Activated CD4-positive, alpha-beta memory T cell treated with anti-CD3 and anti-CD28 coated beads for 36 hours (primary cell): ENCODE measurements at regions not wholly inside any gene's neighbourhood (a gene's known extent, or its start where the extent isn't known, plus 50 kb on each side); places are given as distances from the start of the nearest gene placed in this dataset.
"Not testable (repeated sequence)": the region's sequence is repeated elsewhere in the genome, so short reads cannot be mapped to it uniquely, and the experiment has no call there.

ENCODE experiments used
- CTCF ChIA-PET: fragments of 350-600 bp; sonication (Branson Sonifier 250); formaldehyde crosslinking; loops from one replicate; lab custom pipeline; 2021; ENCODE audit warnings: antibody characterized with exemption, inconsistent platforms; lab: Charles Lee
- POLR2A ChIA-PET: fragments of 350-600 bp; sonication (Branson Sonifier 250); formaldehyde crosslinking; loops from one replicate; lab custom pipeline; 2021; ENCODE audit warnings: antibody characterized with exemption; lab: Charles Lee
- DNase-seq: peaks from one replicate; pipeline ENCODE4 v3.0.0-alpha.2; 2020
- H3K27ac Mint-ChIP-seq: one replicate; pipeline ENCODE4 v1.8.0; 2021; ENCODE audit warnings: mixed read lengths
- H3K27me3 Mint-ChIP-seq: one replicate; pipeline ENCODE4 v1.8.0; 2021; ENCODE audit warnings: mixed read lengths
- H3K36me3 Mint-ChIP-seq: one replicate; pipeline ENCODE4 v1.8.0; 2021; ENCODE audit warnings: mixed read lengths
- H3K4me1 Mint-ChIP-seq: one replicate; pipeline ENCODE4 v1.8.0; 2021; ENCODE audit warnings: low read depth, mixed read lengths
- H3K4me3 Mint-ChIP-seq: one replicate; pipeline ENCODE4 v1.8.0; 2021; ENCODE audit warnings: mild to moderate bottlenecking, mixed read lengths
- H3K9me3 Mint-ChIP-seq: one replicate; pipeline ENCODE4 v1.8.0; 2021; ENCODE audit warnings: mixed read lengths
- intact Hi-C: fragments of 100-400 bp; cut with micrococcal nuclease; formaldehyde crosslinking; loops from one replicate; pipeline ENCODE4 v1.15.1; 2023

DNA sequence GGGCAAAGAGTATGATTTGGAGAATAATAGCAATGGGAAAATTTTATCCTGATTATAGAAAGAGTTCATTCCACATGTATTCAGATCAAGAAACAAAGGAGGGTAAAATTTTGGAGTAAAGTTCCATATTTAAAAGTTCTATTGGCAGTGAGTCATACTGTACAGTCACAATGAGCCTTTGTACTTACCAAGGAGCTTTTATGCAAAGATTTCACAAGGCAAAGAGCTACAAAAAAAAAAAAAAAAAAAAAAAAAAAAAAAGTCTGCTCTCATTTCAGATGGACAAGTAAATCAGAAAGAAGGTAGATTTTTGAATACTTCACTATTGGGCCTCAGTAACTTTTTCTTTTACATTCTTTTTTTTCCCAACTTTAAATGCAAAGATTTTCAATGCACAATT is 1802.2 kb upstream of the PIK3C3 start:
- H3K9me3 Mint-ChIP-seq, result peaks cover 14% of the 10 kb centered on the region
- CTCF ChIA-PET, result no interaction called here
- H3K4me1 Mint-ChIP-seq, result no peaks in the 10 kb centered on the region
- DNase-seq, result no peak
- POLR2A ChIA-PET, result no interaction called here
- no peak overlapping the region for H3K27ac Mint-ChIP-seq
- H3K4me3 Mint-ChIP-seq, result no peak overlapping the region
- no peaks in the 10 kb centered on the region for H3K27me3 Mint-ChIP-seq
- H3K36me3 Mint-ChIP-seq, result no peaks in the 10 kb centered on the region
- intact Hi-C loops, result no loop called here

DNA sequence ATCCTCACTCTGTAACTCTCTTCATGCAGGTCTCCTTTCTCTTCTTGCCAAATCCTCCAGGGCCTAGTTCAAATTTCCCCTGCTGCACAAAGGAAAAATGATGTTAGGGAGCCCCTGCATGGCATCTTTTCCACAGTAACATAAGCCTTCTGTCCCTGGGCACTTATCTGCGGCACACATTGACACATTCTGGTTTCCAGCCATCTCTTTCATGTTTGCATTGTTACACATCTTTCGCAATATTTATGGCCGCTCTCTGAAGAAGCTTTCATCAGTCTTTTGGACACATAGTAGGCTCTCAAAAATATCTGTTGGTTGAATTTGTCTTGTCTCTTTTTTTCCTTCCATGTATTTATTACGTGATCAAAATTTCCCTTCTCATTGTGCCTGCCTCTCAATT is 1806.1 kb upstream of the PIK3C3 start:
- ChIA-PET POLR2A (no interaction called here), CTCF (no interaction called here)
- intact Hi-C loops, result no loop called here
- no peaks in the 10 kb centered on the region for H3K36me3 Mint-ChIP-seq
- no peak overlapping the region for H3K4me3 Mint-ChIP-seq
- peaks cover 11% of the 10 kb centered on the region for H3K9me3 Mint-ChIP-seq
- H3K27ac Mint-ChIP-seq, result no peak overlapping the region
- H3K27me3 Mint-ChIP-seq, result no peaks in the 10 kb centered on the region
- no peaks in the 10 kb centered on the region for H3K4me1 Mint-ChIP-seq
- no peak for DNase-seq

DNA sequence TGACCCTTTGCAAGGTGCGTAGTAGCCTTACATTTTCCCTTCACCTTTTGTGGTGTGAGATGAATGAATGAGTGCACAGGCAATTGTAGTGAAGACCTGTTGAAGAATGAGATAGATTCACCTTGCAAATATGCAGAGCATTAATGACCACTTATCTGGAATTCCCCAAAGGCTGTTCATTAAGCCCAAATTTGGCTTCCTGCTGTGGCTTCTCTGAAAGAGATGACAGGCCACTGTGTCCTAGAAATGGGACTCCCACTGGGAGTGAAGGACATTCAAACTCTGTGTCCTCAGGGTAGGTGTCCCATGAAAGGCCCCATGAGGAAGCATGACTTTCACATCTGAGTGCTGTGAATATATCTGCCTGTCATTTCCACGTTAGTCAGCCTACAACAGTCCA is 1821.8 kb upstream of the PIK3C3 start:
- Mint-ChIP-seq H3K36me3 (no peaks in the 10 kb centered on the region), H3K9me3 (peaks cover 29% of the 10 kb centered on the region), H3K27ac (no peak overlapping the region), H3K27me3 (no peaks in the 10 kb centered on the region), H3K4me1 (no peaks in the 10 kb centered on the region), H3K4me3 (no peak overlapping the region)
- POLR2A ChIA-PET, result no interaction called here
- no peak for DNase-seq
- CTCF ChIA-PET, result no interaction called here
- intact Hi-C loops, result no loop called here

DNA sequence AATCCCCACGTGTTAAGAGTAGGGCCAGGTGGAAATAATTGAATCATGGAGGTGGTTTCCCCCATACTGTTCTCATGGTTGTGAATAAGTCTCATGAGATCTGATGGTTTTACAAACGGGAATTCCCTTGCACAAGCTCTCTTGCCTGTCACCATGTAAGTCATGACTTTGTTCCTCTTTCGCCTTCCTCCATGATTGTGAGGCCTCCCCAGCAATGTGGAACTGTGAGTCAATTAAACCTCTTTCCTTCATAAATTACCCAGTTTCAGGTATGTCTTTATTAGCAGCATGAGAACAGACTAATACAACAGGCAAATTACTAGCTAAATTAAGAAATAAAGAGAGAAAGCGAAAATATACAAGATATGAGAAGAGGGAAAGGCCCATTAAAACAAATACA is 1822.6 kb upstream of the PIK3C3 start:
- H3K4me3 Mint-ChIP-seq, H3K4me1 Mint-ChIP-seq, DNase-seq, H3K27me3 Mint-ChIP-seq, CTCF ChIA-PET, H3K27ac Mint-ChIP-seq, intact Hi-C loops, H3K36me3 Mint-ChIP-seq, POLR2A ChIA-PET: not testable (repeated sequence)
- peaks cover 29% of the 10 kb centered on the region for H3K9me3 Mint-ChIP-seq

DNA sequence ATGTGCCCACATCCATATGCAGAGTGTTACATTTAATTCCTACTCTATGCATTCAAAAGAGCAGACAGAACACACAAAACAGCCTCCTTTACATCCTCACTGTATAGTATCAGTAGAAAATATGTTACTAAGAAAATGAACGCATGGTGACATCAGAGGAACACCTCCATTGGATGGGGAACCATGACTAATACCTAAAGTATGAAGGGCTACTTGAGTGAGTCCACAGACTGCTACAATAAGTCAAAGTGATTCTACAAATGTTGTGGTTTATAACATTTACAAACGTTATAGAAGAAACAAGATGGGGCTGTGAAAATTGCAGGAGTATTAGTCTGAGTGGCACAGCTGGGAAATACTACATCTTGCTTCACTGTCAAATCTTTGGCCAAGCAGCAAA is 1830.9 kb upstream of the PIK3C3 start:
- ChIA-PET POLR2A (no interaction called here), CTCF (no interaction called here)
- Mint-ChIP-seq H3K4me1 (no peaks in the 10 kb centered on the region), H3K36me3 (peaks cover 2% of the 10 kb centered on the region), H3K27ac (no peak overlapping the region), H3K4me3 (no peak overlapping the region), H3K9me3 (peaks cover 16% of the 10 kb centered on the region), H3K27me3 (no peaks in the 10 kb centered on the region)
- intact Hi-C loops, result no loop called here
- no peak for DNase-seq

DNA sequence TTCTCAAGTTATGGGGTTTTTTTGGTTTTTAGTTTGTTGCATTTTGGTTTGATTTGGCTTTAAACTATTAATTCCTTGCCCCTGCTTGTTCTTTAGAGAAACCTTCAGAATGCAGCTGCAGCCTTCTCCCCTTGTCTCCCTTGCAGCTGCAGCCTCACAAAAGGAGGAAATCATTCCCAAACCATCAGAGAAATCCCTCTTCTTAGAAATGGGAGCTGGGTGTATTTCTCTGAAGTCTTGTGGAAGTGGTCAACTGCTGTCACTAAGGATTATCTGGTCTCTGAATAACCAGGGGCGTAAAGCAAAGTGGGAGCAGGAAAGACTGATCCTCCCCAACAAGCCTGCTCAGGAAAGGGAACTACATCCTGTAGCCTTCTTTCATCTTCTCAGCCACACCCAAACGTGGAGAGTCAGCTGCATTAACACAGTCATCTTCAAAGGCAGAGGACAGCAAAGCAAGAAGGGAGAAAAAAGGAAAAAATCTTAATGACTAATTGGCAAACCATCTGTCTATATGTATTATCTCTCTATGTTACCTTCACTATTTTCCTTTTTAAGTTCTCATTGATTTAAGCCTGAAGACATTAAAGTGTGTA is 1834.1 kb upstream of the PIK3C3 start:
- DNase-seq, result no peak
- Mint-ChIP-seq H3K4me1 (no peaks in the 10 kb centered on the region), H3K9me3 (peaks cover 23% of the 10 kb centered on the region), H3K4me3 (no peak overlapping the region), H3K36me3 (peaks cover 2% of the 10 kb centered on the region), H3K27me3 (no peaks in the 10 kb centered on the region), H3K27ac (no peak overlapping the region)
- ChIA-PET CTCF (no interaction called here), POLR2A (no interaction called here)
- intact Hi-C loops, result no loop called here

DNA sequence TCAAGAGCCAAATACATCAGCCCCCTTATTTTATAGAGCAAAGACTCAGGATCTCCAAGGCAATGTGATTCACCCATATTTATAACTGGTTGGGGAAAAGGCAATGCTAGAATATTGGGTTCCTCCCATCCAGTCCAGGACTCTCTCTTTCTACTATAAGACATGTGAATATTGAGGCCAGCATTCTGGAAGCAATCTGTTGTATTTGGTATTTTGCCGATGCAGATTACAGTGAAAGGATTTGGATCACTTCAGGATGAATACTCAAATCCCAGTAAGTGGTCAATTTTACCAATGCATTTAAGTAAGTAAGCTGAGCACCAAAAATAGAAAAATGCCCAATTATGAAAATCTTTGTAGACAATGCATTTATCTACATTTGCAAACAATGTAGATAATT is 1834.7 kb upstream of the PIK3C3 start:
- intact Hi-C loops, result no loop called here
- CTCF ChIA-PET, result no interaction called here
- DNase-seq, result no peak
- Mint-ChIP-seq H3K27ac (no peak overlapping the region), H3K36me3 (peaks cover 2% of the 10 kb centered on the region), H3K9me3 (peaks cover 23% of the 10 kb centered on the region), H3K4me1 (no peaks in the 10 kb centered on the region), H3K4me3 (no peak overlapping the region), H3K27me3 (no peaks in the 10 kb centered on the region)
- POLR2A ChIA-PET, result no interaction called here

DNA sequence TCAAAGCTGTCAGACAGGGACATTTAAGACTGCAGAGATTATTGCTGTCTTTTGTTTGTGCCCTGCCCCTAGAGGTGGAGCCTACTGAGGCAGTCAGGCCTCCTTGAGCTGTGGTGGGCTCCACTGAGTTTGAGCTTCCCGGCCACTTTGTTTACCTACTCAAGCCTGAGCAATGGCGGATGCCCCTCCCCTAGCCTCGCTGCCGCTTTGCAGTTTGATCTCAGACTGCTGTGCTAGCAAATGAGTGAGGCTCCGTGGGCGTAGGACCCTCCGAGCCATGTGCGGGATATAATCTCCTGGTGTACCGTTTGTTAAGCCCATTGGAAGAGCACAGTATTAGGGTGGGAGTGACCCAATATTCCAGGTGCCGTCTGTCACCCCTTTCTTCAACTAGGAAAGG is 1835.5 kb upstream of the PIK3C3 start:
- POLR2A ChIA-PET, H3K4me3 Mint-ChIP-seq, H3K27me3 Mint-ChIP-seq, DNase-seq, CTCF ChIA-PET, H3K36me3 Mint-ChIP-seq, intact Hi-C loops, H3K4me1 Mint-ChIP-seq, H3K27ac Mint-ChIP-seq: not testable (repeated sequence)
- H3K9me3 Mint-ChIP-seq, result peaks cover 24% of the 10 kb centered on the region

DNA sequence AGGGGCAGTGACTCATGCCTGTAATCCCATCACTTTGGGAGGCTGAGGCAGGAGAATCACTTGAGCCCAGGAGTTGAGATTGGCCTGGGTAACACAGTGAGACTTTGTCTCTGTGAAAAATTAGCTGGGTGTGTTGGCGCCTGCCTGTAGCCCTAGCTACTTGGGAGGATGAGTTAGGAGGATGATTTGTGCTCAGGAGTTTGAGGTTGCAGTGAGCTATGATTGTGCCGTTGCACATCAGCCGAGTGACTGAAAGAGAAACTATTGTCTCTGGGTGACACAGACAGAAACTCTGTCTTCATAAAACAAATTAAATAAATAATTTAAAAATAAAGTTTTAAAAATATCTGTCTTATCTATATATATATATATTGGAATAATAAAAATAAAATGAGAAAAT is 1844.6 kb upstream of the PIK3C3 start:
- Mint-ChIP-seq H3K4me1 (no peaks in the 10 kb centered on the region), H3K36me3 (no peaks in the 10 kb centered on the region), H3K4me3 (no peak overlapping the region), H3K27me3 (no peaks in the 10 kb centered on the region), H3K27ac (no peak overlapping the region), H3K9me3 (peaks cover 22% of the 10 kb centered on the region)
- ChIA-PET POLR2A (no interaction called here), CTCF (interaction anchor here (0.5 kb wide), 1 partner anchor 245 kb away, joined by 3 read pairs; no protein-coding TSS in a partner anchor)
- no peak for DNase-seq
- intact Hi-C loops, result no loop called here

DNA sequence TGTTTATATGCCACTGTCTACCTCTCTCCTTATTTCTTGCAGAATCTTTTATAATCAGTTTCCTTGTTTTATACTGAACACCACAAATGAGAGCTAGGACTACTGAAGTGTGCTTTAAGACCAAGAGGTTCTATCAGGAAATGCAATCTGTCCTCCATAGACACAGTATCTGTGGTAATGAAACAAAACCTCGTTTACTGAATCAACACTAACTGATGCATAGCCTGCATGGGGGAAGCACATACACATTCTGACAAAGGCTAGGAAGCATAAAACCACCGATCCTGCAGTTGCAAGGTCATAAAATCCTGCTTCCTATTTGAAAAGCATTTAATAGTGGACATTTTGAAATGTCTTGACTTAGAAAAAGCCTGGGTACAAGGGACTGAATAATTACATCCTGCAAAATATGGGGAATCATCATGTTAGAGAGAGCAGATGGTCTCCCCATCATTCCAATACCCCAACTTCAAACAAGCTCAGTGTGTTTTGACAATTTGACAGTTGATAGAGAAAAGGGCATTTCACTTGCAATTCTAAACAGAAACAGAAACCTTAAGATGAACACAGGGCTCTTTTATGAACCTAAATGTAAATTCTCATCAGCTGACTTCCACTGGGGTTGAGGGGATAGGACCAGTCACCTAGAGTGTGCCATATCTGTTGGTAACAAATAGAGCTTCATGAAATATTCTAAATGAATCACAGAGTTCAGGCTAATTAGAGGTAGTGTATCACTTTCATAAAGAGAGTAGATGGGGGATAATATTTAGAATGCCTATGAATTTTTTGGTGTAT is 1845.6 kb upstream of the PIK3C3 start:
- ChIA-PET POLR2A (no interaction called here), CTCF (no interaction called here)
- no peaks in the 10 kb centered on the region for H3K36me3 Mint-ChIP-seq
- intact Hi-C loops, result no loop called here
- H3K4me3 Mint-ChIP-seq, result no peak overlapping the region
- H3K27me3 Mint-ChIP-seq, result no peaks in the 10 kb centered on the region
- peaks cover 19% of the 10 kb centered on the region for H3K9me3 Mint-ChIP-seq
- no peaks in the 10 kb centered on the region for H3K4me1 Mint-ChIP-seq
- no peak overlapping the region for H3K27ac Mint-ChIP-seq
- DNase-seq, result no peak

DNA sequence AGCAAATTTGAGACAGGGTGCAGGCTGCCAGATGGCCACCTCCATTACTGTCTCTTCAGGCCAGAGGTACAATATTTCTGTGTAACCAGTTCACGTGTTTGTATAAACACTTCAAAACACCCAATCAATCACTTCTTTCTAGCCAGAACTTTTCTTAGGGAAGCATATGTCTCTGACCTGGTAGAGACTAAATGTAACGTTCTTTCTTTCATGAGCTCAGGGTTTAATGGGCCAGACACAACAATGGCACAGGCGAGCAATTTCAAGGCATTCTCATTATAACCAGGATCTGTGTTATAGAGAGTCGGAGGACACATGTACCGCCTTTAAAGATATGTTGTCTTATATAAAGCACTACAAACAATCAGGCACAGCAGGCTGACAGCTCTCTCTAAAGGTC is 1846.4 kb upstream of the PIK3C3 start:
- no peak for DNase-seq
- POLR2A ChIA-PET, result no interaction called here

DNA sequence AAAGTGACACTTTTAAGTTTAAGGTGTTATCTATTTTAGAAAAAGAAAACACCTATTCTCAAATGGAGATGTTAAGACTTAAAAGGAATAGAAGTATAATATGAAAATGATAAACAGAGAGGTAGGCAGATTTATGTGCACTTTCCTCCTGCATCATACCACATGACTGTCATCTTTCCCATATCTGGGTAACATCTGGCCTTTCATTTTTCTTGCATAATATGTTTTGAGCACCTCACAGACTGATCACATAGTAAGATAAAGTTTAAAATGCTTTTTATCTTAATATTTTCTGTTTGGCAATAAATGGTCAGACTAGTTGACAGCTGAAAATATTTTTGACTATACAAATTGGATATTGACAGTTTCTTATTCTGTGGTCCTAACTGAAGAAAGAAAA is 1852.1 kb upstream of the PIK3C3 start:
- no peak for DNase-seq
- H3K4me3 Mint-ChIP-seq, result no peak overlapping the region
- H3K27ac Mint-ChIP-seq, result no peak overlapping the region
- ChIA-PET POLR2A (no interaction called here), CTCF (no interaction called here)
- peaks cover 4% of the 10 kb centered on the region for H3K9me3 Mint-ChIP-seq
- no peaks in the 10 kb centered on the region for H3K4me1 Mint-ChIP-seq
- H3K36me3 Mint-ChIP-seq, result no peaks in the 10 kb centered on the region
- intact Hi-C loops, result no loop called here
- no peaks in the 10 kb centered on the region for H3K27me3 Mint-ChIP-seq

More for the DNA sequence above, 1846.4 kb upstream of the PIK3C3 start:
- Mint-ChIP-seq H3K27me3 (no peaks in the 10 kb centered on the region), H3K4me3 (no peak overlapping the region), H3K9me3 (peaks cover 19% of the 10 kb centered on the region), H3K27ac (no peak overlapping the region), H3K36me3 (no peaks in the 10 kb centered on the region), H3K4me1 (no peaks in the 10 kb centered on the region)
- CTCF ChIA-PET, result no interaction called here
- intact Hi-C loops, result no loop called here

DNA sequence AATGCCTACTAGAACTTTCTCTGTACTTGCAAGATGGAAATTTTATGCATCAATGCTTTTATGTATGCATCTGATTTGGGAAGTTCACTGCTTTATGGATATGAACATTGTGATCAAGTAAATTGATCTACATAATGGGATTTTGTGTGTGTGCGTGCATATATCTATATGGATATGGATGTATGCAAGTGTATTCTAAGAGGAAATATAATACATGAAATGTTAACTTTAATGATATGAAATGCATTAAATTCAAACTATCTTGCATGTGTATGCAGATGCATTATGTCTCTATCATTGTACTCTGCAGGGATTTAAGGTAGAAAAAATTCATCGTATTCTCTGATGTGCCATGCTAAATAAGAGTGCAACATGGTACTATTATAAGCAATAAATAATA is 1855.4 kb upstream of the PIK3C3 start:
- Mint-ChIP-seq H3K9me3 (peaks cover 8% of the 10 kb centered on the region), H3K27ac (no peak overlapping the region), H3K4me3 (no peak overlapping the region), H3K27me3 (no peaks in the 10 kb centered on the region), H3K36me3 (no peaks in the 10 kb centered on the region), H3K4me1 (no peaks in the 10 kb centered on the region)
- intact Hi-C loops, result no loop called here
- DNase-seq, result no peak
- POLR2A ChIA-PET, result no interaction called here
- CTCF ChIA-PET, result no interaction called here
